ENCODE measurements at regions not wholly inside any gene's neighbourhood (a gene's known extent, or its start where the extent isn't known, plus 50 kb on each side); places are given as distances from the start of the nearest gene placed in this dataset.
"Not testable (repeated sequence)": the region's sequence is repeated elsewhere in the genome, so short reads cannot be mapped to it uniquely, and the experiment has no call there.

DNA sequence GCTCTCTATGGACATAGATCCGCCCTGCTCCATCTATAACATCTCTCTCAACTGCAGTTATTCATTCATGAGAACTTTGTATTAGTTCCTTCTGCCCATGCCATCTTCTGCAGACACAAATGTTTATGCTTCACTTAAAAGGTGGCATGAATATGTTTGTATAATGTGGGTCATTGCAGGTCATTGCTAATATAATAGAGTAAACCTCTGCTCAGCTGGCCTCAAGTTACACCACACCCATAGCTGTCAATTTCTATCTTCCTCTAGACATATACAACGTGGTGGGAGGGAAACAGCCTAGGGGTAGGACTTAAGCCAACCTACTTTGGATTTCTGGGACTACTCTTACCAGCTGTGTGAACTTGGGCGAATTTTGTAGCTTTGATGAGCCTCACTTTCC lies 129.8 kb downstream of the ATXN3L start:
- peaks cover 0 to 17% (median 0%) of the 10 kb centered on the region in 3 donors for H3K4me1 ChIP-seq
- no peak for TF ChIP-seq EP300 (IDR thresholded peaks at IDR 0.05)
- no peak for TF ChIP-seq POLR2AphosphoS5 (IDR thresholded peaks at IDR 0.05)
- no peak for TF ChIP-seq POLR2A (IDR thresholded peaks at IDR 0.05)
- TF ChIP-seq, protein P1, sequence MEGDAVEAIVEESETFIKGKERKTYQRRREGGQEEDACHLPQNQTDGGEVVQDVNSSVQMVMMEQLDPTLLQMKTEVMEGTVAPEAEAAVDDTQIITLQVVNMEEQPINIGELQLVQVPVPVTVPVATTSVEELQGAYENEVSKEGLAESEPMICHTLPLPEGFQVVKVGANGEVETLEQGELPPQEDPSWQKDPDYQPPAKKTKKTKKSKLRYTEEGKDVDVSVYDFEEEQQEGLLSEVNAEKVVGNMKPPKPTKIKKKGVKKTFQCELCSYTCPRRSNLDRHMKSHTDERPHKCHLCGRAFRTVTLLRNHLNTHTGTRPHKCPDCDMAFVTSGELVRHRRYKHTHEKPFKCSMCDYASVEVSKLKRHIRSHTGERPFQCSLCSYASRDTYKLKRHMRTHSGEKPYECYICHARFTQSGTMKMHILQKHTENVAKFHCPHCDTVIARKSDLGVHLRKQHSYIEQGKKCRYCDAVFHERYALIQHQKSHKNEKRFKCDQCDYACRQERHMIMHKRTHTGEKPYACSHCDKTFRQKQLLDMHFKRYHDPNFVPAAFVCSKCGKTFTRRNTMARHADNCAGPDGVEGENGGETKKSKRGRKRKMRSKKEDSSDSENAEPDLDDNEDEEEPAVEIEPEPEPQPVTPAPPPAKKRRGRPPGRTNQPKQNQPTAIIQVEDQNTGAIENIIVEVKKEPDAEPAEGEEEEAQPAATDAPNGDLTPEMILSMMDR (IDR thresholded peaks at IDR 0.05) = no peak
- no peaks in the 10 kb centered on the region for H3K9me3 ChIP-seq
- H3K27ac ChIP-seq = no peak overlapping the region
- no peak overlapping the region for H3K4me3 ChIP-seq
- WGBS, 2 donors (ENCODE audit: low coverage in 1 of 2) = 60 to 92% methylated on average over 2 to 3 of the region's 3 CpGs
- no peaks in the 10 kb centered on the region for H3K36me3 ChIP-seq
- ATAC-seq = no peak
- H3K27me3 ChIP-seq = no peaks in the 10 kb centered on the region

GRCh38 chrX:13189380-13189779 lies 130.5 kb downstream of the ATXN3L start:
- TF ChIP-seq EP300 (IDR thresholded peaks at IDR 0.05) = no peak
- no peak for TF ChIP-seq POLR2AphosphoS5 (IDR thresholded peaks at IDR 0.05)
- TF ChIP-seq, protein P1 (IDR thresholded peaks at IDR 0.05) = no peak
- TF ChIP-seq POLR2A (IDR thresholded peaks at IDR 0.05) = no peak
- ATAC-seq = no peak
- Histone ChIP-seq H3K27ac (no peak overlapping the region), H3K36me3 (no peaks in the 10 kb centered on the region), H3K9me3 (no peaks in the 10 kb centered on the region), H3K4me1 (peaks cover 0 to 17% (median 0%) of the 10 kb centered on the region in 3 donors), H3K4me3 (no peak overlapping the region), H3K27me3 (no peaks in the 10 kb centered on the region)
- WGBS, 2 donors (ENCODE audit: low coverage in 1 of 2) = 71 to 92% methylated on average over 5 to 6 of the region's 6 CpGs

GRCh38 chrX:13188731-13189309 lies 131.0 kb downstream of the ATXN3L start:
- Histone ChIP-seq H3K4me1 (peaks cover 0 to 17% (median 0%) of the 10 kb centered on the region in 3 donors), H3K4me3 (no peak overlapping the region), H3K27ac (no peak overlapping the region), H3K9me3 (no peaks in the 10 kb centered on the region), H3K27me3 (no peaks in the 10 kb centered on the region), H3K36me3 (no peaks in the 10 kb centered on the region)
- 6 to 43% methylated on average over 2 to 5 of the region's 5 CpGs for WGBS, 2 donors (ENCODE audit: low coverage in 1 of 2)
- TF ChIP-seq POLR2AphosphoS5 (IDR thresholded peaks at IDR 0.05) (no peak), EP300 (IDR thresholded peaks at IDR 0.05) (no peak), POLR2A (IDR thresholded peaks at IDR 0.05) (no peak)
- TF ChIP-seq, protein P1 (IDR thresholded peaks at IDR 0.05) = no peak
- ATAC-seq = no peak

DNA sequence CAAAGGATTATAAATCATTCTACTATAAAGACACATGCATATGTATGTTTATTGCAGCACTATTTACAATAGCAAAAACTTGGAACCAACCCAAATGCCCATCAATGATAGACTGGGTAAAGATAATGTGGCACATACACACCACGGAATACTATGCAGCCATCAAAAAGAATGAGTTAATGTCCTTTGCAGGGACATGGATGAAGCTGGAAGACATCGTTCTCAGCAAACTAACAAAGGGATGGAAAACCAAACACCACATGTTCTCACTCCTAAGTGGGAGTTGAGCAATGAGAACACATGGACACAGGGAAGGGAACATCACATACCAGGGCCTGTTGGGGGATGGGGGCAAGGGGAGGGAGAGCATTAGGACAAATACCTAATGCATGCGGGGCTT lies 133.2 kb downstream of the ATXN3L start:
- ATAC-seq = not testable (repeated sequence)

DNA sequence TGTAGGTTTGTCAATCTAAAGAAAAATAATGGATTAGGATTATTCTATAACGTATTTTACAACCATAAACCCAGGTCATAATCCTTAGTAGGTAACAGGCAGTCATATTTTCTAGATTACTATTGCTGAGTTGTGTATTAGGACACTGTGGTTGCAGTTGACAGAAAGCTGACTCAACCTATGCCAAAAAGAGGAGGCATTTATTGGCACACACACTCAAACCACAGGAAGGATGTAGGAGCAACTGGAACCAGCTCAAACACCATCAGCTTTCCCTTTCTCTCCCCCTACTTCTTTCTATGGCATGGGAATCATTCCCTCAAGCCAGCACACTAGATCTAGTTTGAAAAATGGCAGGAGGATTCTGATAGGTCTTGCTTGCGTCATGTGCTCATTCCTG lies 136.4 kb upstream of the FAM9C start:
- no peak for ATAC-seq
- Histone ChIP-seq H3K9me3 (no peaks in the 10 kb centered on the region), H3K4me1 (no peaks in the 10 kb centered on the region), H3K27ac (no peak overlapping the region), H3K36me3 (no peaks in the 10 kb centered on the region), H3K27me3 (no peaks in the 10 kb centered on the region), H3K4me3 (no peak overlapping the region)
- 75 to 100% methylated on average over 1 of the region's 2 CpGs for WGBS, 2 donors (ENCODE audit: low coverage in 1 of 2)
- TF ChIP-seq, protein P1 (IDR thresholded peaks at IDR 0.05) = no peak
- TF ChIP-seq POLR2A (IDR thresholded peaks at IDR 0.05) = no peak
- no peak for TF ChIP-seq EP300 (IDR thresholded peaks at IDR 0.05)
- TF ChIP-seq POLR2AphosphoS5 (IDR thresholded peaks at IDR 0.05) = no peak

More for the DNA sequence above, 133.2 kb downstream of the ATXN3L start:
- H3K4me3 ChIP-seq, H3K9me3 ChIP-seq, H3K36me3 ChIP-seq, H3K27ac ChIP-seq, H3K27me3 ChIP-seq: not testable (repeated sequence)
- 68% methylated on average over 2 of the region's 3 CpGs; no CpG with 5 or more reads in 1 of the 2 donors for WGBS, 2 donors (ENCODE audit: low coverage in 1 of 2)
- H3K4me1 ChIP-seq = peaks cover 0 to 17% (median 0%) of the 10 kb centered on the region in 3 donors

Data from gastroesophageal sphincter (tissue), 4 donors.